GM23338 (cell line): ENCODE measurements at regions not wholly inside any gene's neighbourhood (a gene's known extent, or its start where the extent isn't known, plus 50 kb on each side); places are given as distances from the start of the nearest gene placed in this dataset.

Experiments used
- ATAC-seq: fragments of 200-7000 bp; cut with Tn5 transposase; 3 replicates; pipeline ENCODE4 v1.9.1; 2020
- DNase-seq: peaks from one replicate; pipeline ENCODE4 v3.0.0-alpha.2; 2015; ENCODE audit warnings: low spot score
- H2AFZ ChIP-seq: fragments of 200-600 bp; sonication (generic); 2 replicates; pipeline ENCODE4 v1.8.0; 2016; ENCODE audit warnings: antibody characterized with exemption, mild to moderate bottlenecking, moderate library complexity
- H3F3A ChIP-seq: fragments of 200-600 bp; sonication (generic); replicated peaks from 2 replicates; pipeline ENCODE4 v1.8.0; 2017; ENCODE audit warnings: antibody characterized with exemption, mixed run types, low read depth
- H3K27ac ChIP-seq: fragments of 200-600 bp; sonication (generic); 2 replicates; pipeline ENCODE4 v1.6.1; 2016; ENCODE audit warnings: low read depth
- H3K27me3 ChIP-seq: fragments of 200-600 bp; sonication (generic); 2 replicates; pipeline ENCODE4 v1.8.0; 2016; ENCODE audit warnings: mild to moderate bottlenecking, mixed run types, moderate library complexity; ENCODE audit not compliant: insufficient read depth
- H3K36me3 ChIP-seq: fragments of 200-600 bp; sonication (generic); 2 replicates; pipeline ENCODE4 v1.8.0; 2016; ENCODE audit warnings: mild to moderate bottlenecking; ENCODE audit not compliant: insufficient read depth
- H3K4me1 ChIP-seq: fragments of 200-600 bp; sonication (generic); 2 replicates; pipeline ENCODE4 v1.8.0; 2016; ENCODE audit warnings: mild to moderate bottlenecking, moderate library complexity; ENCODE audit not compliant: insufficient read depth
- H3K4me2 ChIP-seq: fragments of 200-600 bp; sonication (generic); 2 replicates; pipeline ENCODE4 v1.7.1; 2017; ENCODE audit warnings: mixed run types
- H3K4me3 ChIP-seq: fragments of 200-600 bp; sonication (generic); 2 replicates; pipeline ENCODE4 v1.6.1; 2016; ENCODE audit warnings: mixed run types
- H3K79me2 ChIP-seq: fragments of 200-600 bp; sonication (generic); replicated peaks from 2 replicates; pipeline ENCODE4 v1.8.0; 2017; ENCODE audit warnings: mild to moderate bottlenecking; ENCODE audit not compliant: insufficient read depth
- H3K9me2 ChIP-seq: fragments of 200-600 bp; sonication (generic); 2 replicates; pipeline ENCODE4 v1.8.0; 2017; ENCODE audit not compliant: insufficient read depth
- H4K20me1 ChIP-seq: fragments of 200-600 bp; sonication (generic); replicated peaks from 2 replicates; pipeline ENCODE4 v1.8.0; 2017; ENCODE audit warnings: mild to moderate bottlenecking; ENCODE audit not compliant: insufficient read depth
- H3K27ac Mint-ChIP-seq: 2 replicates; pipeline ENCODE4 v1.8.0; 2020; ENCODE audit warnings: inconsistent platforms, mild to moderate bottlenecking, moderate library complexity, mixed read lengths
- H3K27me3 Mint-ChIP-seq: 3 replicates; pipeline ENCODE4 v1.8.0; 2022; ENCODE audit warnings: low read depth, mild to moderate bottlenecking, moderate library complexity, mixed read lengths, inconsistent platforms; ENCODE audit not compliant: insufficient read depth, poor library complexity
- H3K36me3 Mint-ChIP-seq: 3 replicates; pipeline ENCODE4 v1.8.0; 2021; ENCODE audit warnings: low read depth, mild to moderate bottlenecking, inconsistent platforms, moderate library complexity, mixed read lengths
- H3K4me1 Mint-ChIP-seq: 3 replicates; pipeline ENCODE4 v1.8.0; 2020; ENCODE audit warnings: mild to moderate bottlenecking, inconsistent platforms, mixed read lengths
- H3K4me3 Mint-ChIP-seq: 3 replicates; pipeline ENCODE4 v1.8.0; 2021; ENCODE audit warnings: moderate library complexity, mild to moderate bottlenecking, inconsistent platforms, mixed read lengths
- H3K9me3 Mint-ChIP-seq: 3 replicates; pipeline ENCODE4 v1.8.0; 2020; ENCODE audit warnings: moderate library complexity, mild to moderate bottlenecking, inconsistent platforms, mixed read lengths
- CREB1 ChIP-seq: fragments of 250-450 bp; sonication (Bioruptor Pico); IDR thresholded peaks from 2 replicates; pipeline ENCODE4 v1.5.0; 2020; ENCODE audit warnings: low read depth, mild to moderate bottlenecking, moderate library complexity
- CTCF ChIP-seq, 2 experiments: fragments of 200-600 bp in 1 of 2; sonication (generic) in 1 of 2; conservative IDR thresholded peaks; 2 replicates each; pipeline versions ENCODE4 v1.5.1 to v1.6.1; 2016 to 2017; ENCODE audit warnings: antibody characterized with exemption in 2 of 2, low read depth in 2 of 2, mild to moderate bottlenecking in 2 of 2, moderate library complexity in 1 of 2
- ETS1 ChIP-seq: IDR thresholded peaks from 2 replicates; pipeline ENCODE4 v1.6.1; 2016; ENCODE audit warnings: antibody characterized with exemption
- EZH2 ChIP-seq: fragments of 200-600 bp; sonication (generic); IDR thresholded peaks from one replicate; pipeline ENCODE4 v1.8.0; 2017; ENCODE audit warnings: antibody characterized with exemption, mild to moderate bottlenecking, low read depth; ENCODE audit not compliant: unreplicated experiment
- EZH2phosphoT487 ChIP-seq: fragments of 200-600 bp; sonication (generic); IDR thresholded peaks from one replicate; pipeline ENCODE4 v1.8.1; 2018; ENCODE audit warnings: antibody characterized with exemption; ENCODE audit not compliant: unreplicated experiment
- JUNB ChIP-seq: IDR thresholded peaks from one replicate; pipeline ENCODE4 v1.6.1; 2016; ENCODE audit warnings: antibody characterized with exemption; ENCODE audit not compliant: unreplicated experiment
- NANOG ChIP-seq: IDR thresholded peaks from 2 replicates; pipeline ENCODE4 v1.6.1; 2016; ENCODE audit warnings: antibody characterized with exemption, borderline replicate concordance
- POLR2AphosphoS5 ChIP-seq: IDR thresholded peaks from 2 replicates; pipeline ENCODE4 v1.6.1; 2016; ENCODE audit warnings: antibody characterized with exemption, low read depth
- REST ChIP-seq: IDR thresholded peaks from one replicate; pipeline ENCODE4 v1.6.1; 2018; ENCODE audit warnings: antibody characterized with exemption; ENCODE audit not compliant: unreplicated experiment
- STAT1 ChIP-seq: IDR thresholded peaks from one replicate; pipeline ENCODE4 v1.6.1; 2016; ENCODE audit warnings: antibody characterized with exemption; ENCODE audit not compliant: unreplicated experiment
- ZNF114 ChIP-seq: fragments of 250-450 bp; sonication (Bioruptor Pico); IDR thresholded peaks from 2 replicates; pipeline ENCODE4 v1.5.0; 2020; ENCODE audit warnings: mild to moderate bottlenecking, moderate library complexity
- ZNF331 ChIP-seq: fragments of 250-450 bp; sonication (Bioruptor Pico); IDR thresholded peaks from 2 replicates; pipeline ENCODE4 v1.5.0; 2020; ENCODE audit warnings: low read depth, mild to moderate bottlenecking, moderate library complexity
- ZNF462 ChIP-seq: fragments of 250-450 bp; sonication (Bioruptor Pico); IDR thresholded peaks from 2 replicates; pipeline ENCODE4 v1.5.0; 2020; ENCODE audit warnings: mild to moderate bottlenecking, moderate library complexity

GRCh38 chr10:118901906-118902305, 127.6 kb upstream of the NANOS1 start:
- no peak overlapping the region for H3K4me3 ChIP-seq
- H3K4me3 Mint-ChIP-seq = no peak overlapping the region
- TF ChIP-seq REST (no peak), CREB1 (no peak), POLR2AphosphoS5 (no peak), EZH2phosphoT487 (no peak), JUNB (no peak), EZH2 (no peak), NANOG (no peak), CTCF (conservative IDR thresholded peaks at IDR 0.05; ENCODE audit: low read depth in 2 of 2) (no peak), ZNF114 (CRISPR knock-in tag) (no peak), STAT1 (no peak), ZNF331 (CRISPR knock-in tag) (no peak), ZNF462 (CRISPR knock-in tag) (no peak), ETS1 (no peak)
- no peaks in the 10 kb centered on the region for H3K9me2 ChIP-seq
- no peaks in the 10 kb centered on the region for H3K79me2 ChIP-seq
- H3K36me3 ChIP-seq = no peaks in the 10 kb centered on the region
- no peaks in the 10 kb centered on the region for H3F3A ChIP-seq
- ATAC-seq (no peak), DNase-seq (no peak)
- H3K27ac ChIP-seq = no peak overlapping the region
- no peak overlapping the region for H3K27ac Mint-ChIP-seq
- no peaks in the 10 kb centered on the region for H3K36me3 Mint-ChIP-seq
- no peaks in the 10 kb centered on the region for H3K27me3 ChIP-seq
- H4K20me1 ChIP-seq = no peaks in the 10 kb centered on the region
- H2AFZ ChIP-seq = no peak overlapping the region; the same call in 1 of the 2 replicates
- H3K4me2 ChIP-seq = no peak overlapping the region
- H3K9me3 Mint-ChIP-seq = no peaks in the 10 kb centered on the region; the same call in 2 of the 3 replicates
- no peaks in the 10 kb centered on the region for H3K4me1 ChIP-seq
- peaks cover 6% of the 10 kb centered on the region for H3K27me3 Mint-ChIP-seq
- H3K4me1 Mint-ChIP-seq = peaks cover 3% of the 10 kb centered on the region; the same call in 1 of the 3 replicates
